GM12874 (cell line): ENCODE measurements at regions not wholly inside any gene's neighbourhood (a gene's known extent, or its start where the extent isn't known, plus 50 kb on each side); places are given as distances from the start of the nearest gene placed in this dataset.

ENCODE experiments used
- TF ChIP-seq, protein P1 (sequence below): IDR thresholded peaks from 2 replicates; pipeline ENCODE4 v1.5.1; 2011; ENCODE audit warnings: low read depth, mild to moderate bottlenecking, control low read depth, low read length, moderate library complexity; ENCODE audit not compliant: insufficient read depth

DNA sequence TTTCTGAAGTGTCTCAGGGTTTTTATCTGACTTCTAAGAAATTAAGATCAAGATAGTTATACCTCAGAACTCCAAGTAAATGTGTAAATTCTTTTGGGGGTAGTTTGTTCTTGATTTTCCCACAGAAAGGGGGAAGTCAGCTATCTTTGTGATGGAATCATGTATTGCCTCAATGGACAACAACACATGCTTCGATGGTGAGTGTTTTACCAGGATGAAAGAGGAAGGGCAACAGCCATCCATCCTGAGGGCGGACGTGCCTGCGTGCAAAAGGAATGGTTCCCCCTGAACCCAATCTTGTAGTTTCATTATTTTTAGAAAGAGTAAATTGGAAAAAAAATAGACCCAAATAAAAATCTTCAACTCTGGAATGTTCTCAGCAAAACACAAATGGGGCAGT is 67.2 kb upstream of the ZPBP start:
- TF ChIP-seq, protein P1, sequence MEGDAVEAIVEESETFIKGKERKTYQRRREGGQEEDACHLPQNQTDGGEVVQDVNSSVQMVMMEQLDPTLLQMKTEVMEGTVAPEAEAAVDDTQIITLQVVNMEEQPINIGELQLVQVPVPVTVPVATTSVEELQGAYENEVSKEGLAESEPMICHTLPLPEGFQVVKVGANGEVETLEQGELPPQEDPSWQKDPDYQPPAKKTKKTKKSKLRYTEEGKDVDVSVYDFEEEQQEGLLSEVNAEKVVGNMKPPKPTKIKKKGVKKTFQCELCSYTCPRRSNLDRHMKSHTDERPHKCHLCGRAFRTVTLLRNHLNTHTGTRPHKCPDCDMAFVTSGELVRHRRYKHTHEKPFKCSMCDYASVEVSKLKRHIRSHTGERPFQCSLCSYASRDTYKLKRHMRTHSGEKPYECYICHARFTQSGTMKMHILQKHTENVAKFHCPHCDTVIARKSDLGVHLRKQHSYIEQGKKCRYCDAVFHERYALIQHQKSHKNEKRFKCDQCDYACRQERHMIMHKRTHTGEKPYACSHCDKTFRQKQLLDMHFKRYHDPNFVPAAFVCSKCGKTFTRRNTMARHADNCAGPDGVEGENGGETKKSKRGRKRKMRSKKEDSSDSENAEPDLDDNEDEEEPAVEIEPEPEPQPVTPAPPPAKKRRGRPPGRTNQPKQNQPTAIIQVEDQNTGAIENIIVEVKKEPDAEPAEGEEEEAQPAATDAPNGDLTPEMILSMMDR: no peak

DNA sequence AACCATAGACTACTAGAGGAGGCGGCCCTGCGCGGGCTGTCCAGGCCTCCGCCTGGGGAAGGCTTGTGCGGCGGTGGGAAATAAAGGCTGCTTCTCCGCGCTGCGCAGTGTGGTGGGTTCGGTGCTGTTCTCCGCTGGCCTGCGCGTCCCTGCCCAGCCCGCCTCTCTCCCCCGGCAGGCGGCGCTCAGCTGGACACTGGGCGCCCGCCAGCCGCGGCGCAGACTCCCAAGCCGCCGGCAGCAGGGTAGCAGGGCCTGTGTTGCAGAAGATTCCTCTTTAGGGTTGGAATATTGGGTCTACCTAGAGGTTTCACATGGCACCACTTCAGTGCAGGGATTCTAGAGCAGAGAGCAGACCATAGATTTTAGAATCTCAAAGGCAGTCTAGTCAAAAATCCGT is 66.1 kb upstream of the ZPBP start:
- TF ChIP-seq, protein P1: no peak

DNA sequence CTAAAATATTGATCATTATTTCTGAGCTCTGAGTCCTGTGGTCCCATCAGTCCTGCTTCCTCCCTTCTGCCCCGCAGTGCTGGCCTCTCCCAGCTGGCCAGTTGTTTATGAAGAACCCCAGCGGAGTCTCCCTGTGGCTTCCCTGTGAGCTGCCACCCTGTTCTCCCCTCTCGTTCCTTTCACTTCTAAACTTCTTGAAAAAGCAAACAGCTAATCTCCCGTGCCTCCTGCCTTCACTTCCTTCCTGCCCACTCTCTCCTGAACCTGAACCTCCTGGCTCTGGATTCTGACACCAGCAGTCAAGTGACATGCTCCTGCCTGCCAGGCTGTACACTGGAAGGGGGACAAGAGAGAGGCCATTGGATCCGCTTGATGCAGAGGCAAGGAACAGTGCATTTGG is 63.7 kb upstream of the ZPBP start:
- TF ChIP-seq, protein P1: no peak

DNA sequence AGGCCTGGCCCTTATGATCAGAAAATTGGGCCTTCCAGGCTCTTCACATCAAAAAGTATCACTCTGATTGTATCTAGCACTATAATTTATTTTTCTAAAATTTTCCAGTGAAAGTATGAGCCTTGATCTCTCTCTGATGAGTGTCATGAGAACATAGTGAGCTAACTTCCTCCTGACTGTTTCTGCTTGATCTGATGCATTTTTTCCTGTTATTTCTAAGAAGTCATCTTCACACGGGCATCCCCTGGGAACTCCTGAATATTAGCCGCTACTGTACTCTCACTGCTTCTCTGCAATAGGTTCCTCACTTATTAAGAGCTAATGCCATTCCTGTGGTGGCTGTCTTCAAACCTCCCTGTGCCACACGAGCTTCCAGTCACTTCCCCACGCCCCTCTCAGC is 63.1 kb upstream of the ZPBP start:
- TF ChIP-seq, protein P1: no peak

DNA sequence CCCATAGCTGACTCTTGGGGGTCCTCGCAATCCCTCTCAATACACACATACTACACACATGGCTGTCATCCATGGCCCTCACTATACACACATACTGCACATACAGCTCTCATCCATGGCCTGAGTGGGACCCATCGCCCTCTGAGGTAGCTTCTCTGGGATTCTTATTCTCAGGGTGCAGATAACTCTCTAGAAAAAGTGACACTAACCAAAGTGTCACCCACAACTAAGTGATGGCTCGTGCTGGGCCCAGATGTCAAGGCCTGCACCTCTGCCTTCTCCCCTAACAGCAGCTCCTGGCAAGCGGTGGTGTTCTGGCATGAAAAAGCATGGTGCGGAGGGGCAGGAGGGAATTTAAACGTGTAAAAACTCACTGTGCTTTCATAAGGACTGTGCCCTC is 62.7 kb upstream of the ZPBP start:
- TF ChIP-seq, protein P1: no peak

DNA sequence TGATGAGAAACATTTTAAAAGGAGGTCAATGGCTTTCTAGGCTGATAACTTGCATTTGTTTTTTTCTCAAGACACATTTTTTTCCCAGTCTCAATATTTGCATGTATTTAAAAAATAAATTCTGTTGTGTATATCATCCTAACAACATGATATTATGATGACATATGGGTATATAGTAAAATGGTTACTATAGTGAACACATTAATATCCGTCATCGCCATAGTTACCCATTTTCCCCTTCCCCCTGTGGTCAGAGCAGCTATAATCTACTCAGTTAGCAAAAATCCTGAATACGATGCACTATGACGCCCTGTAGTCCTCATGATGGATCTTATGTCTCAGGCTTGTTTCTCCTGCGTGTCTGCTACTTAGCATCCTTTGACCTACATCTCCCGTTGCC is 60.9 kb upstream of the ZPBP start:
- TF ChIP-seq, protein P1: no peak

DNA sequence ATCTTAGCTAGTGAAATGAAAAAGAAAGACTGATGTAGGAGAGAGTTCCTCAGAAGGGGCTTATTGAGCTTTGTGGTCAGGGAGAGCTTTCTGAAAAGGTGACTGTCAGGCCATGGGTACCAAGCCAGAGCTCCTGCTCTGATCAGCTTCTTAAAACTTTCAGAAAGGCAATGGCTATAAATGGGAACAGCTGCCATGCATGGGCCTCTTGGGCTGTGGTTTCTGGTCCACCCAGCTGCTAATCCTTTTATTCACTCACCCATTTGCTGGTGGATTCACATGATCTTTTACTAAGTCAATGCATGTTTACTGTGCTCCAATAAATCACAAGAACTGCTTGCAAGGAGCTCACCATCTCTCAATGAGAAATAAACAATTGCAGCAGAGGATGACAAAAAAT is 60.1 kb upstream of the ZPBP start:
- TF ChIP-seq, protein P1: no peak

DNA sequence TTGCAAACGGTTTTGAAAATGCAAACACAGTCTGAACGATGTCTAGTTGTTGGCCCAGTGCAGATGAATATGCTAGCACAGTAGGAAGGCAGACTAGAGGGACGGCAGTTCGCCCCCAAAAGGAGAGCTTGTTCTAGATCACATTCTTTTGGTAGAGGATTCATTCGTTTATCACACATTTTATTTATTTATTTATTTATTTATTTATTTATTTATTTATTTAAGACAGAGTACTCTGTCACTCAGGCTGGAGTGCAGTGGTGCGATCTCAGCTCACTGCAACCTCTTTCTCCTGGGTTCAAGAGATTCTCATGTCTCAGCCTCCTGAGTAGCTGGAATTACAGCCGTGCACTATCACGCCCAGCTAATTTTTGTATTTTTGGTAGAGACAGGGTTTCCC is 59.4 kb upstream of the ZPBP start:
- TF ChIP-seq, protein P1: no peak
